Endothelial cell of umbilical vein (primary cell): ENCODE measurements at regions not wholly inside any gene's neighbourhood (a gene's known extent, or its start where the extent isn't known, plus 50 kb on each side); places are given as distances from the start of the nearest gene placed in this dataset.

Experiments used
- BruUV-seq: library from RNA; stranded (reverse); fragments of 400-500 nt; replicated peaks from 2 replicates; lab custom pipeline; 2021; lab: Mats Ljungman, UMichigan
- CTCF ChIA-PET: fragments of 300-600, 350-600 bp; sonication (Branson Sonifier 250); formaldehyde crosslinking; loops from one replicate; lab custom pipeline; 2021; ENCODE audit warnings: antibody characterized with exemption, inconsistent platforms; lab: Charles Lee
- POLR2A ChIA-PET: fragments of 300-600, 350-600 bp; sonication (Branson Sonifier 250); formaldehyde crosslinking; loops from one replicate; lab custom pipeline; 2021; ENCODE audit warnings: antibody characterized with exemption, inconsistent platforms; lab: Charles Lee
- DNase-seq: peaks from one replicate; pipeline ENCODE4 v3.0.0-alpha.2; 2011; ENCODE audit warnings: low read depth, low spot score
- FAIRE-seq: peaks from 2 replicates; lab custom pipeline; 2011; peaks lifted over from hg19 to GRCh38; lab: Jason Lieb, UNC
- H2AFZ ChIP-seq: 2 replicates; pipeline ENCODE4 v1.6.0; 2012; ENCODE audit warnings: low read depth, low read length, control low read depth, inconsistent platforms
- H3K27ac ChIP-seq: 2 replicates; pipeline ENCODE4 v1.5.1; 2011; ENCODE audit warnings: low read depth, mild to moderate bottlenecking, control low read depth, low read length, moderate library complexity; ENCODE audit not compliant: insufficient read depth
- H3K27me3 ChIP-seq, 2 experiments: 2 replicates each; pipeline versions ENCODE4 v1.6.0 to v1.6.1; 2011; ENCODE audit warnings: low read length in 2 of 2, mixed read lengths in 1 of 2; ENCODE audit not compliant: control insufficient read depth in 2 of 2, insufficient read depth in 2 of 2
- H3K36me3 ChIP-seq, 2 experiments: 2 replicates in 1 of 2; 3 replicates in 1 of 2; pipeline ENCODE4 v1.5.1; 2011; ENCODE audit warnings: low read length in 2 of 2, mild to moderate bottlenecking in 1 of 2, moderate library complexity in 1 of 2; ENCODE audit not compliant: control insufficient read depth in 2 of 2, insufficient read depth in 2 of 2; ENCODE audit errors: extremely low read depth in 1 of 2
- H3K4me1 ChIP-seq: 3 replicates; pipeline ENCODE4 v1.5.1; 2011; ENCODE audit warnings: mild to moderate bottlenecking, low read length; ENCODE audit not compliant: control insufficient read depth, insufficient read depth; ENCODE audit errors: extremely low read depth
- H3K4me2 ChIP-seq: 2 replicates; pipeline ENCODE4 v1.6.1; 2011; ENCODE audit warnings: low read length, control low read depth, mixed read lengths; ENCODE audit not compliant: insufficient read depth
- H3K4me3 ChIP-seq, 3 experiments: fragments of 200-600 bp in 1 of 3; sonication (generic), shearing (Covaris generic) in 1 of 3; replicated peaks in 1 of 3; 2 replicates each; pipeline ENCODE4 v1.5.1; 2011 to 2016; ENCODE audit warnings: control low read depth in 3 of 3, low read length in 3 of 3, mild to moderate bottlenecking in 2 of 3, inconsistent platforms in 1 of 3, low read depth in 1 of 3, moderate library complexity in 1 of 3; ENCODE audit not compliant: insufficient read depth in 1 of 3
- H3K79me2 ChIP-seq: 2 replicates; pipeline ENCODE4 v1.6.0; 2012; ENCODE audit warnings: low read length, inconsistent platforms; ENCODE audit not compliant: control insufficient read depth, insufficient read depth
- H3K9ac ChIP-seq: replicated peaks from 2 replicates; pipeline ENCODE3; 2011; ENCODE audit warnings: low read length, control low read depth; ENCODE audit not compliant: insufficient read depth; ENCODE audit errors: extremely low read depth
- H3K9me1 ChIP-seq: replicated peaks from 3 replicates; pipeline ENCODE4 v1.6.0; 2011; ENCODE audit warnings: mild to moderate bottlenecking, low read length; ENCODE audit not compliant: control insufficient read depth, insufficient read depth; ENCODE audit errors: extremely low read depth
- H3K9me3 ChIP-seq: replicated peaks from 2 replicates; pipeline ENCODE4 v1.5.1; 2012; ENCODE audit warnings: low read length, inconsistent platforms; ENCODE audit not compliant: control insufficient read depth, insufficient read depth
- H4K20me1 ChIP-seq: replicated peaks from 2 replicates; pipeline ENCODE3; 2011; ENCODE audit warnings: mild to moderate bottlenecking, low read length; ENCODE audit not compliant: control insufficient read depth, insufficient read depth; ENCODE audit errors: extremely low read depth
- EZH2 ChIP-seq: IDR thresholded peaks from 2 replicates; pipeline ENCODE4 v1.6.1; 2012; ENCODE audit warnings: borderline replicate concordance, low read depth, mild to moderate bottlenecking, moderate library complexity, low read length, inconsistent platforms; ENCODE audit not compliant: severe bottlenecking
- FOS ChIP-seq: IDR thresholded peaks from 2 replicates; pipeline ENCODE4 v1.6.1; 2011; ENCODE audit warnings: mild to moderate bottlenecking, low read length, moderate library complexity, borderline replicate concordance; ENCODE audit not compliant: insufficient read depth
- GATA2 ChIP-seq: IDR thresholded peaks from 2 replicates; pipeline ENCODE4 v1.7.0; 2011; ENCODE audit warnings: low read depth, mild to moderate bottlenecking, moderate library complexity, mixed read lengths, low read length; ENCODE audit not compliant: insufficient read length, insufficient read depth
- JUN ChIP-seq: IDR thresholded peaks from 2 replicates; pipeline ENCODE4 v1.6.1; 2011; ENCODE audit warnings: borderline replicate concordance, low read depth; ENCODE audit not compliant: insufficient read length, insufficient read depth
- MYC ChIP-seq: IDR thresholded peaks from one replicate; pipeline ENCODE4 v1.6.1; 2011; ENCODE audit warnings: mild to moderate bottlenecking, low read depth, low read length
- POLR2A ChIP-seq: IDR thresholded peaks from 2 replicates; pipeline ENCODE4 v1.6.1; 2012; ENCODE audit warnings: low read depth, mild to moderate bottlenecking, control low read depth, low read length
- POLR2AphosphoS5 ChIP-seq: IDR thresholded peaks from 2 replicates; pipeline ENCODE4 v1.6.1; 2012; ENCODE audit warnings: low read depth, mild to moderate bottlenecking, control low read depth, low read length, moderate library complexity; ENCODE audit not compliant: insufficient read depth
- dilution Hi-C: fragments of 300-500 bp; cut with MboI; formaldehyde crosslinking; loops from one replicate; pipeline ENCODE4 v1.15.0; 2019; ENCODE audit warnings: low sequenced_read_pairs; ENCODE audit not compliant: extremely low pct_ligation_motif_present
- intact Hi-C: fragments of 100-400 bp; cut with micrococcal nuclease; formaldehyde crosslinking; loops from one replicate; pipeline ENCODE4 v1.10.0; 2022
- TF ChIP-seq, protein P1 (sequence below): IDR thresholded peaks from 2 replicates; pipeline ENCODE4 v1.6.1; 2011; ENCODE audit not compliant: insufficient read depth, insufficient read length
- TF ChIP-seq, protein P2 (sequence below), 2 donors: IDR thresholded peaks; 1 replicate in 1 of 2; 2 replicates in 1 of 2; pipeline ENCODE4 v1.5.1; 2011; ENCODE audit warnings: low read length in 2 of 2, mild to moderate bottlenecking in 2 of 2, moderate library complexity in 2 of 2, control low read depth in 1 of 2, inconsistent platforms in 1 of 2, low read depth in 1 of 2; ENCODE audit not compliant: insufficient read depth in 1 of 2; ENCODE audit errors: extremely low read depth in 1 of 2

- dilution Hi-C loops (no loop called here), intact Hi-C loops (no loop called here)
- no peak overlapping the region for H3K27ac ChIP-seq
- DNase-seq (no peak), FAIRE-seq (no peak)
- ChIA-PET POLR2A (no interaction called here), CTCF (no interaction called here)
- H3K4me1 ChIP-seq: no peaks in the 10 kb centered on the region
- H4K20me1 ChIP-seq: no peaks in the 10 kb centered on the region
- H3K79me2 ChIP-seq: no peaks in the 10 kb centered on the region
- no peaks in the 10 kb centered on the region for H3K9me3 ChIP-seq
- H3K4me2 ChIP-seq: no peak overlapping the region
- H3K9ac ChIP-seq: no peak overlapping the region
- no peaks in the 10 kb centered on the region for H3K36me3 ChIP-seq
- no peaks in the 10 kb centered on the region for H3K9me1 ChIP-seq
- TF ChIP-seq POLR2A (no peak), FOS (no peak), EZH2 (no peak), POLR2AphosphoS5 (no peak), GATA2 (no peak), JUN (no peak)
- TF ChIP-seq, protein P1, sequence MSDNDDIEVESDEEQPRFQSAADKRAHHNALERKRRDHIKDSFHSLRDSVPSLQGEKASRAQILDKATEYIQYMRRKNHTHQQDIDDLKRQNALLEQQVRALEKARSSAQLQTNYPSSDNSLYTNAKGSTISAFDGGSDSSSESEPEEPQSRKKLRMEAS: no peak
- H3K4me3 ChIP-seq: no peak overlapping the region
- H2AFZ ChIP-seq: no peak overlapping the region
- BruUV-seq: no TSS peak
- H3K27me3 ChIP-seq: no peaks in the 10 kb centered on the region
Measured at GRCh38 chr1:55592122-55592521, 377.0 kb upstream of the USP24 start.

- ChIA-PET POLR2A (no interaction called here), CTCF (no interaction called here)
- FAIRE-seq (no peak), DNase-seq (peak; percentile 15)
- intact Hi-C loops (no loop called here), dilution Hi-C loops (no loop called here)
- Histone ChIP-seq H3K9me1 (no peaks in the 10 kb centered on the region), H3K4me2 (no peak overlapping the region), H4K20me1 (no peaks in the 10 kb centered on the region), H3K4me1 (no peaks in the 10 kb centered on the region), H3K36me3 (no peaks in the 10 kb centered on the region), H3K4me3 (no peak overlapping the region), H3K27ac (no peak overlapping the region), H3K9me3 (no peaks in the 10 kb centered on the region), H3K27me3 (no peaks in the 10 kb centered on the region), H3K79me2 (no peaks in the 10 kb centered on the region), H2AFZ (peak overlapping the region; percentile 50), H3K9ac (no peak overlapping the region)
- BruUV-seq: no TSS peak
- TF ChIP-seq EZH2: no peak
- TF ChIP-seq POLR2AphosphoS5: no peak
- TF ChIP-seq FOS: no peak
- TF ChIP-seq JUN: no peak
- no peak for TF ChIP-seq MYC
- TF ChIP-seq GATA2: no peak
- TF ChIP-seq, protein P1: no peak
- TF ChIP-seq, protein P2, sequence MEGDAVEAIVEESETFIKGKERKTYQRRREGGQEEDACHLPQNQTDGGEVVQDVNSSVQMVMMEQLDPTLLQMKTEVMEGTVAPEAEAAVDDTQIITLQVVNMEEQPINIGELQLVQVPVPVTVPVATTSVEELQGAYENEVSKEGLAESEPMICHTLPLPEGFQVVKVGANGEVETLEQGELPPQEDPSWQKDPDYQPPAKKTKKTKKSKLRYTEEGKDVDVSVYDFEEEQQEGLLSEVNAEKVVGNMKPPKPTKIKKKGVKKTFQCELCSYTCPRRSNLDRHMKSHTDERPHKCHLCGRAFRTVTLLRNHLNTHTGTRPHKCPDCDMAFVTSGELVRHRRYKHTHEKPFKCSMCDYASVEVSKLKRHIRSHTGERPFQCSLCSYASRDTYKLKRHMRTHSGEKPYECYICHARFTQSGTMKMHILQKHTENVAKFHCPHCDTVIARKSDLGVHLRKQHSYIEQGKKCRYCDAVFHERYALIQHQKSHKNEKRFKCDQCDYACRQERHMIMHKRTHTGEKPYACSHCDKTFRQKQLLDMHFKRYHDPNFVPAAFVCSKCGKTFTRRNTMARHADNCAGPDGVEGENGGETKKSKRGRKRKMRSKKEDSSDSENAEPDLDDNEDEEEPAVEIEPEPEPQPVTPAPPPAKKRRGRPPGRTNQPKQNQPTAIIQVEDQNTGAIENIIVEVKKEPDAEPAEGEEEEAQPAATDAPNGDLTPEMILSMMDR (IDR thresholded peaks at IDR 0.05; ENCODE audit: extremely low read depth in 1 of 2, insufficient read depth in 1 of 2, low read depth in 1 of 2, low read length in 2 of 2): no peak
- no peak for TF ChIP-seq POLR2A
Measured at GRCh38 chr1:55589671-55590297, 374.6 kb upstream of the USP24 start.
